Cardiac muscle cell (in vitro differentiated cells and primary cell): ENCODE measurements at regions not wholly inside any gene's neighbourhood (a gene's known extent, or its start where the extent isn't known, plus 50 kb on each side); places are given as distances from the start of the nearest gene placed in this dataset.

Source experiments
- DNase-seq, 2 donors: peaks; one replicate each; pipeline versions ENCODE4 v3.0.0 to v3.0.0-alpha.2; 2010 to 2017; ENCODE audit warnings: low read depth in 1 of 2, low spot score in 1 of 2
- H3K27ac ChIP-seq: fragments of 200-600 bp; sonication (generic); 2 replicates; pipeline ENCODE4 v1.5.1; 2016
- H3K27me3 ChIP-seq: fragments of 200-600 bp; sonication (generic); 2 replicates; pipeline ENCODE4 v1.6.0; 2016; ENCODE audit warnings: control low read depth
- H3K36me3 ChIP-seq: fragments of 200-600 bp; sonication (generic); 2 replicates; pipeline ENCODE4 v1.5.1; 2016; ENCODE audit warnings: control low read depth
- H3K4me1 ChIP-seq: fragments of 200-600 bp; sonication (generic); 2 replicates; pipeline ENCODE4 v1.8.1; 2017; ENCODE audit warnings: low read depth, mild to moderate bottlenecking, mixed run types
- H3K4me3 ChIP-seq: fragments of 200-600 bp; sonication (generic); 2 replicates; pipeline ENCODE4 v1.5.1; 2016; ENCODE audit warnings: mild to moderate bottlenecking
- H3K9me3 ChIP-seq: fragments of 200-600 bp; sonication (generic); 2 replicates; pipeline ENCODE4 v1.5.1; 2017; ENCODE audit warnings: low read depth, mild to moderate bottlenecking, control low read depth
- TF ChIP-seq, protein P1 (sequence below): IDR thresholded peaks from 2 replicates; pipeline ENCODE4 v1.5.1; 2012; ENCODE audit warnings: low read depth, mild to moderate bottlenecking, low read length

DNA sequence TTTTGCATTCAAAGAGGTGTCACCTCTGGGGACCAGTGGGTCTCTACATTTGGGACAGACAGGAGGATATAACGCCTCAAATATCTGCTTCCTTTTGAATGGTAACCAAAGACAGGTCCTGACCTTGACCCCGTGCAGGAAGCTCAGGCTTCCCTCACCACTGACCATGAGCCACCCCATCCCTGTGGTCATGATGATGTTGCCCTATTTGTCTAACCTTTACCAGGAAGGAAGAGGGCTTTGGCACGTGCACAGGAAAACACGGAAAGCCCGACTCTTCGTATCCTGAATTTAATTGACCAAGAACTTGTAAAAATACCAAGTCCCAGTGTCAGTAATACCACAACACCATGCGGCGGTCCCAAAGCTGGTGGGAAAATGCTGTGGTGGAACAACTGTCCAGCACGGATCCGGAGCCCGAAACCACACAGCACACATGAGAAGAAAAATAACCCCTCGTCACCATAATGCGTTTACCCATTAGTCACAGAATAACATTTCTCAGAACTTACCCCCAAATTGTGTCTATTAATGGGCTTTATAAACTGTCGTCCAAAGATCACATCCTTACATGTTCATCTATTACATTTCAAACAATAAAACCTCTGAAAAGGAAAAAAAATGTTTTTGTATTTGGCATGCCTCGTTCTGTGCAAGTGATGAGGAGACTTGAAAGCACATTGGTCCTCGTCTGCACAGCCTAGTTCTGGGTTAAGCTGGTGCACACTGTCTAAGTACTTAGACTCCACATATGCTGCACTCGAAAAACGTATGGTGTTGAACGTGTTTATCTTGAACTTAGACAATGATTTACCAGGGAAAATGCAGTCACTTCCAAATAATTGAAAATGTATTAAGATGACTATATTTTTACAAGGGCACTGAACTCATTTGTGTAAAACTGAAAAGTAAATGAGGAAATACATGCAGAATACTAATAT, 118.9 kb upstream of the IGF1R start:
- no peaks in the 10 kb centered on the region for H3K9me3 ChIP-seq
- no peak for DNase-seq
- H3K36me3 ChIP-seq, result no peaks in the 10 kb centered on the region
- TF ChIP-seq, protein P1, sequence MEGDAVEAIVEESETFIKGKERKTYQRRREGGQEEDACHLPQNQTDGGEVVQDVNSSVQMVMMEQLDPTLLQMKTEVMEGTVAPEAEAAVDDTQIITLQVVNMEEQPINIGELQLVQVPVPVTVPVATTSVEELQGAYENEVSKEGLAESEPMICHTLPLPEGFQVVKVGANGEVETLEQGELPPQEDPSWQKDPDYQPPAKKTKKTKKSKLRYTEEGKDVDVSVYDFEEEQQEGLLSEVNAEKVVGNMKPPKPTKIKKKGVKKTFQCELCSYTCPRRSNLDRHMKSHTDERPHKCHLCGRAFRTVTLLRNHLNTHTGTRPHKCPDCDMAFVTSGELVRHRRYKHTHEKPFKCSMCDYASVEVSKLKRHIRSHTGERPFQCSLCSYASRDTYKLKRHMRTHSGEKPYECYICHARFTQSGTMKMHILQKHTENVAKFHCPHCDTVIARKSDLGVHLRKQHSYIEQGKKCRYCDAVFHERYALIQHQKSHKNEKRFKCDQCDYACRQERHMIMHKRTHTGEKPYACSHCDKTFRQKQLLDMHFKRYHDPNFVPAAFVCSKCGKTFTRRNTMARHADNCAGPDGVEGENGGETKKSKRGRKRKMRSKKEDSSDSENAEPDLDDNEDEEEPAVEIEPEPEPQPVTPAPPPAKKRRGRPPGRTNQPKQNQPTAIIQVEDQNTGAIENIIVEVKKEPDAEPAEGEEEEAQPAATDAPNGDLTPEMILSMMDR, result no peak
- no peaks in the 10 kb centered on the region for H3K4me1 ChIP-seq
- H3K27me3 ChIP-seq, result no peaks in the 10 kb centered on the region
- no peak overlapping the region for H3K27ac ChIP-seq
- no peak overlapping the region for H3K4me3 ChIP-seq

DNA sequence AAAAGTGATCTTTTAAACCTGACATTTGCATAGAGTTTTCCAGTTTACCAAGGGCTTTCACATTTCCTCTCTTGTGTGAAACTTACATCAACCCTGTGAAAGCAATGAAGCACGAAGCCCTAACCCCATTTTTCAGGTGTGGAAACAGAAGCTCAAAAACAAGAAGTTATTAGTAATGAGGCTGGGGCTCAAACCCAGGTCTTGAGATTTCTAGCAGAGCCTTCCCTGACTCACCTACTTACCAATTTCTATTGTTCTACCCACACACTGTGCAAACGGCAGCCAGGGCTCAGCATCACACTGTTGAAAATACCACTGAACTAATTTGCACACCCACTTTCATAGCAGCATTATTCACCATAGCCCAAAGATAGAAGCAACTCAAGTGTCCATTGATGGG, 117.8 kb upstream of the IGF1R start:
- Histone ChIP-seq H3K4me3 (no peak overlapping the region), H3K4me1 (no peaks in the 10 kb centered on the region)

DNA sequence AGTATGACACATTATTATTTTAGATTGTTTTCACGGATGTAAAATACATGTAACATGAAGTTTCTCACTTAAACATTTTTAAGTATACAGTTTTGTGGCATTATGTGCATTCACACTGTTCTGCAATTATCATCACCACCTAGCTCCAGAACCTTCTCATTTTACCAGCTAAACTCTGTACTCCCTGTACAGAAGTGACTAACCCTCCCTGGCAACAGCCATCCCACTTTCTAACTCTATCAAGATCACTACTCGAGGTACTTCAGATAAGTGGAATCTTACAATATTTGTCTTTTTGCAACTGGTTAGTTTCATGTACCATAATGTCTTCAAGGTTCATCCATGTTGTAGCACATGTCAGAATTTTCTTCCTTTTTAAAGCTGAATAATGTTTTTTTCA, 116.3 kb upstream of the IGF1R start:
- H3K36me3 ChIP-seq, result no peaks in the 10 kb centered on the region
- TF ChIP-seq, protein P1, result no peak
- DNase-seq, result no peak
- no peaks in the 10 kb centered on the region for H3K9me3 ChIP-seq
- no peak overlapping the region for H3K4me3 ChIP-seq
- H3K4me1 ChIP-seq, result no peaks in the 10 kb centered on the region
- H3K27ac ChIP-seq, result no peak overlapping the region
- H3K27me3 ChIP-seq, result peaks cover under 1% of the 10 kb centered on the region

More for the DNA sequence above, 117.8 kb upstream of the IGF1R start:
- Histone ChIP-seq H3K27ac (no peak overlapping the region), H3K27me3 (no peaks in the 10 kb centered on the region), H3K9me3 (no peaks in the 10 kb centered on the region), H3K36me3 (no peaks in the 10 kb centered on the region)
- TF ChIP-seq, protein P1, result no peak
- DNase-seq, result no peak

GRCh38 chr15:98536976-98537375, 111.4 kb upstream of the IGF1R start:
- no peaks in the 10 kb centered on the region for H3K9me3 ChIP-seq
- no peaks in the 10 kb centered on the region for H3K36me3 ChIP-seq
- no peak for DNase-seq
- H3K27ac ChIP-seq, result no peak overlapping the region
- no peak overlapping the region for H3K4me3 ChIP-seq
- H3K27me3 ChIP-seq, result peaks cover 17% of the 10 kb centered on the region
- TF ChIP-seq, protein P1, result no peak
- H3K4me1 ChIP-seq, result no peaks in the 10 kb centered on the region

DNA sequence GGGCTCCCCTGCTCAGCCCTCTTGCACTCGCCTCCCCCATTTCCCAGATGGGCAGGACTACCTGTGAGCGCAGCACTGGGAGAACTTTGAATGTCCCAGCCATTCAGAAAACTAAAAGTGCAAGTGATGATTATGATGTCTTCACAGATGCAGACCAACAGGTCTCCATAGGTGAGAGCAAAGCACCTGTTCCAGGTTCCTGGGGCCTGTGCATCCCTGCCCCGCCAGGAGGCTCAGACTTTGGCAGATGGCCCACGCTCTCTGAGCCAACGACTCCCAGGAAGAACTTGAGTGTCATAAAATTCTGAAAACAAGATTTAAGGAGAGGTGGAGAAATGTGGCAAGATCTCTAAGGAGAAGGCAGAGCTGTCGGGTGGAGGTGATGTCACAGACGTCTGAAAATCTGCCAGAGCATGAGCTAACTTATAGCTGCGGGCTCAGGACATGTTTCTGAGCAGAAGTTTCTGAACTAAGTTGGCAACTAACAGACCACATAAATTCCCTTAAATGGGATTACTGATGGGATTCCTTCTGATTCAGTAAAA, 110.8 kb upstream of the IGF1R start:
- Histone ChIP-seq H3K9me3 (no peaks in the 10 kb centered on the region), H3K27me3 (peaks cover 17% of the 10 kb centered on the region), H3K27ac (no peak overlapping the region), H3K36me3 (no peaks in the 10 kb centered on the region), H3K4me3 (no peak overlapping the region), H3K4me1 (no peaks in the 10 kb centered on the region)
- DNase-seq, result no peak
- TF ChIP-seq, protein P1, result no peak
